GM21737 (cell line): ENCODE measurements at regions not wholly inside any gene's neighbourhood (a gene's known extent, or its start where the extent isn't known, plus 50 kb on each side); places are given as distances from the start of the nearest gene placed in this dataset.
"Not testable (repeated sequence)": the region's sequence is repeated elsewhere in the genome, so short reads cannot be mapped to it uniquely, and the experiment has no call there.

Experiments used
- ATAC-seq: cut with Tn5 transposase; IDR thresholded peaks from one replicate; pipeline ENCODE4 v1.9.1; 2021; ENCODE audit warnings: mild to moderate bottlenecking, moderate library complexity; ENCODE audit not compliant: unreplicated experiment

DNA sequence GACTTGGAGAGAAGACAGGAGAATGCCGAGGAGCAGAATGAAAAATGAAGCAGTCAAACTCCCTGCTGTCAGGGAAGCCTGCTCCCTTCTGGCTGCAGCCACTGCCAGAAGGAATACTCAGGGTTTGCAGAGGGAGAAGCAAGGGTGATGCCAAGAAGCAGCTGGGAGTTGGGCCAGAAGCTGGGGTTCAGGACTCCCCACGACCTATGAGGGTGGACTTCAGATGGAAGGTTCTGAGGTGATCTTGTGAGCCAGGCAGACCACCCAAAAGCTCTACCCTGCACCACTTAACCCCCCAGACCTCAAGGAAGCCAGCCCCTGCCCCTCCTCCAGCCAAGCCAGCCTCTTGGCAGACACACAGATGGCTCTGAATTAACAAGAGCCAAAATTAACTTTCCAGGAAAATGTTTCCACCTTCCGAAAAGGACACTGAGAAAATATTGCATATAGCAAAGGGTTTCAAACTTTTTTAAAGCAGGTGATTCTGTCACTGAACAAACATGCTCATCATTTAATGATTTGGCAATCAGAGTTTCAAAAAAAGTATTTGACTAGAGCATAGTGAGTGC lies 126.0 kb upstream of the ERCC4 start:
- ATAC-seq: no peak

DNA sequence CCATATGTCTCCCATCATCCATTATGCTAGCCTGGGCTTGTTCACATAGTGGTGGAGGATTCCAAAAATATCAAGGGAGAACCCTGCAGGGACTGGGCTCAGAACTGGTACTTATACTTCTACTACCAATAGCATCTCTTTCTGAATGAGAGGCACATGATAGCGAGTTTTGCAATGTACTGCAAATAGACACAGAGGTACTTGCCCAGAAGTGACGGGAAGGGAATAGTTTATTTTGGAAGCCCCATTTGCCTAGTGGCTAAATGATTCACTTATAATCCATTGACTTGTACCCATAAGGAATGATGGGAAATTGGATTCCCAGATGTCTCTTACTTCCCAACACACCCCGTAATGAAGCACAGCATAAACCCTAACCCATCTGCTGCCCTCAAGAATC lies 124.8 kb upstream of the ERCC4 start:
- ATAC-seq: no peak

DNA sequence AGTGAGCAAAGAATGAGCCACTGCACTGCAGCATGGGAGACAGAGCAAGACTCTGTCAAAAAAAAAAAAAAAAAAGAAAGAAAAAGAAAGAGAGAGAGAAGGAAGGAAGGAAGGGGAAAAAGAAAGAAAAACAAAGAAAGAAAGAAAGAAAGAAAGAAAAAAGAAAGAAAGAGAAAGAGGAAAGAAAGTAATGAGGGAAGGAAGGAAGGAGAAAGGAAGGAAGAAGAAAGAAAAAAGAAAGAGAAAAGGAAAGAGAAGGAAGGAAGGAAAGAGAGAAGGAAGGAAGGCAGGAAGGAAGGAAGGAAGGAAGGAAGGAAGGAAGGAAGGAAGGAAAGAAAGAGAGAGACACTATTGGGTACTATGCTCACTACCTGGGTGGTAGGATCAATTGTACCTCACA lies 122.2 kb upstream of the ERCC4 start:
- ATAC-seq: no peak

DNA sequence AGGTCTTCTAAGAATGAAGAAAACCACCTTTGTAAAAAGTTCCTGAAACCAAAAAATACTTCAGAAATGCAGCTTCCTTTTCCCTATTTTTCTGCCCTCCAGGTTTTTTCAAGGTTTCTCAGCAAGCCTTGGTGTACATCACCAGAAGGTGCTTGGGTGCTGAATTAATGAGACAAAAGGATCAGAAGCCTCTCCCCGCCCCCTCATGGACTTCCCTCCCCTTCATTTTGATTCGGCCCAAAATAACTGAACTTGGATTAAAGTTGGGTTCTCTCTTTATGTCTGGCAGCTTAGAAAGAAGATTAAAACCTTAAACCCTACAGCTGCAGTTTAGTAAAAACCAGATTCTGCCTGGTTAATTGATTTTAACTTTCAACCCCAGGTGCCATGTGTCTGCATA lies 121.7 kb upstream of the ERCC4 start:
- ATAC-seq: no peak

DNA sequence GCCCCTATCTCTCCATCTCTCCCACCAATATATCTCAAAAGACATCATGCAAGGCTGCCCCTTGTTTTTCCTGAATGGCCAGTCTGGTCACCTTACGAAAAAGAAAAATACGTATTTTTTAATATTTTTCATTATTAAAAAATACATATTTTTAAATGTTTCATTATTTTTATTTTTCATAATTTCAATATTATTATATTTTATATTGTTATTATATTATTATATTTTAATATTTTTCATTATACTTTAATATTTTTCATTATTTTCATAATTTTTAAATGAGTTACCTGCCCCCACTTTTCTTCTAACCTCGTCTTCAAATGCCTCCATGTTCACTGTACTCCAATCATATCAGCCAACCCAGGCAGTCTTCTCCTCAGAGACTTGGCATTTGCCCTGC lies 116.0 kb upstream of the ERCC4 start:
- ATAC-seq: no peak

DNA sequence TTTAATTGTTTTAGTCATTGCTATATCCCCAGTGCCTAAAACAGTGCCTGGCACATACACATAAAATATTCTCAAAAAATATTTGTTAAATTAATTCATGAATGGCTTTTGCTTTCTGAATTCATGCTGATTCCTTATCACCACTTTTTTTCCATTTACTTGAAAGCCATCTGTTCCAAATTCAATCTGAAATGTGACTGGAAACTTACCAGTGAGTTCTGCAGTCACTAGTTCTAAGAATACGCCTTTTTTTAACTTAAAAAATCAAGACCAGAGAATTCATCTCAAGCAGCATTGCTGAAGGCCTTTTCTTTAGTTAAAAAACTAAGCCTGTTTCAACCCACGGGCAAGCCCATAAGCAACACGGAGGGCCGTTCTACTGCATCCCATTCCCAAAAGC lies 114.0 kb upstream of the ERCC4 start:
- no peak for ATAC-seq

DNA sequence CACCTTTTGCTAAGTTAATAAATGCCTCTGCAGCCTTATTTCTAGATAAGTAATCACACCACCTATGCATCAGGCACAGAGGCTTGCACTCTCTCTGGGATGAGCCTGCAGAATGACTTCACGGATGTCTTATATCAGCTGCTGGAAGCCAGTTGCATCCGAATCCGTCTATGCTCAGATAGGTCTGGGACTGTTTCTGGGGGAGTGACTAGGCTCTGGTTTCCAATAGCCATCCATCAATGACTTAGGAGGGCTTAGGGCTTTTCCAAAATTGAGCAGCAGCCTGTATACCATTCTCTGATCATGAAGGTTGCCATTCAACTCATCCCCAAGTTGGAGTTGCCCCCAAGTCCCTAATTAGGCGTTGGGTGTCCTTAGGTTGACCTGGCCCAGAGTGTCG lies 113.3 kb upstream of the ERCC4 start:
- no peak for ATAC-seq

DNA sequence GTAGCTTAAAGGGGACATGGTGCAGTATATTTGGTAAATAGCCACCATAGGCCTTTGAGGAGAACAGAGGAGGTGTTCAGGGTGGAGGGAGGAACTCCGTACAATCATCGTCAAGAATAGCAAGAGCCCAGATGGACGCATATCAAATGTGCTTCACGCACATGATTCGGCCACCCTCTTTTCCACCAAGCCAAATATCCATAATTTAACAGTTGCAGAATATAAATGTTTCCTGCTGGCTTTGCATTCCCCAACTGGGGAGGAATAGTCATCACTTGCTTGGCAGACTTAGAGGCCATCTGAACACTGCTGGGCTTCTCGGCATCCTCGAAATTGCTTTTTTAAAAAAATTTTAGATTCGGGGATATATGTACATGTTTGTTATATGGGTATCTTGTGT lies 111.9 kb upstream of the ERCC4 start:
- no peak for ATAC-seq

DNA sequence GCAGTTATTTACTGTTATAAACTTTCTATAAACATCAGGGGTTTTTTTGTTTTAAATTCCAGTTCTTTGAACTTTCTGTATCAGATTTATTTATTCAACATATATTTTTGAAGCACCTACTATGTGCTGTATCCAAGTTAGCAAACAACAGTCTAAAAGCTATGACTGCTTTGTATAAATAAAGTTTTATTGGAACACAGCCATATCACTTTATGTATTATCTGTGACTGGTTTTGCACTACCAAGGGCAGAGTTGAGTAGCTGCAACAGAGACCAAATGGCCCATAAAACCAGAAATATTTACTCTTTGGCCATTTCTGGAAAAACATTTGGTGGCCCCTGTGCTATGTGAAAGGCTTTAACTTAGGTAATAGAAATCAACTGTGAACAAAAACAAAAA lies 110.2 kb upstream of the ERCC4 start:
- ATAC-seq: no peak

DNA sequence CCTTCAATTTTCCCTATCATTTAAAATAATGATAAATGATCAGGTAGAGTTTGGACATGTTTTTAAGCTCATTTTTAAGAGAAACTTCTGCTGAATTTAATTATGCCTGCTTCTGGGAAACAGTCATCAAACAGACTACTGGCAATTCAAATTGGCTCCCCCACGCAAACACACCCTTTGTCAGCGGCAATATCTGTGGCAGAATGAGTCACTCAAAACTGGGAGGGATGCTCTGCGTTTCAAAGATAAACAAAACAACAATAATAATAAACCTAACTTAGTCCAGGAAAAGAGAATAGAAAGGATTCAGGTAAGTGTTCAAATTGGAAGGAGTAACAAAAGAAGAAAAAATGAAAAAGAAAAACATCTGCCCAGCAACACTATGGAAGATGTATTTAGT lies 108.1 kb upstream of the ERCC4 start:
- ATAC-seq: no peak

DNA sequence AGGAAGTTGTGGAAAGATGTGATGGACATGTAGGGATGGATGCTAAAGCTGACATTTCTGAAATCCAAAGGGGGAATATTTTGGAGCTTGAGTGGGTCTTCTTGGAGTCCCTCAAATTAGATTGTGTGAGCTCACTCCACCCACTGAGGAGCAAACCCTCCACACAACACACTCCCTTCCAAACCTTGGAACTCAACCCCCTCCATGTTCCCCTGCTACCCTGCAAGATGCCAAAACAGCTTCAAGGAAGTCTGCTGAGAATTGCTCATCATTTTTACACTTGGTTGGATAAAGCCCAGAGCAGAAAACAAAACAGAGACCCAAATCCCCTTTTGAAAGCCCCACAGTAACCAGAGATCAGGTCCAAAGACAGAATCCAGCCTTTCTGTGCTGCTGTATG lies 103.3 kb upstream of the ERCC4 start:
- ATAC-seq: no peak

DNA sequence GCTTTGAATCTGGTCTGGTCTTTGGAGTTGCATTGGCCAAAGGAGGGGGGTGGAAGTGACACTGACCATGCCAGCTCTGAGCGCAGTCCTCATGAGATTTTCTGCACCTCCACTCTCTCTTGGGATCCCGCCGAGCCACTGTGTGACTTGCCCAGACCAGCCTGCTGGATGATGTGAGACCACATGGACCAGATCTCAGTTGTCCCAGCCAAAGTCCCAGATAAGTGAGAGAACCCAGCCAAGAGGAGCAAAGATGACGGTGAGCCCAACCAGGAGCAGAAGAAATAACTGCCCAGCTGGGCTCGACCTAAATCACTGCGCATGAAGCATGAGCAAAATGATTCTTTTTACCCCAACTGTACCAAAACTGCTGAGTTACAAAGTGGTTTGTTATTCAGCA lies 96.5 kb upstream of the ERCC4 start:
- ATAC-seq: no peak

DNA sequence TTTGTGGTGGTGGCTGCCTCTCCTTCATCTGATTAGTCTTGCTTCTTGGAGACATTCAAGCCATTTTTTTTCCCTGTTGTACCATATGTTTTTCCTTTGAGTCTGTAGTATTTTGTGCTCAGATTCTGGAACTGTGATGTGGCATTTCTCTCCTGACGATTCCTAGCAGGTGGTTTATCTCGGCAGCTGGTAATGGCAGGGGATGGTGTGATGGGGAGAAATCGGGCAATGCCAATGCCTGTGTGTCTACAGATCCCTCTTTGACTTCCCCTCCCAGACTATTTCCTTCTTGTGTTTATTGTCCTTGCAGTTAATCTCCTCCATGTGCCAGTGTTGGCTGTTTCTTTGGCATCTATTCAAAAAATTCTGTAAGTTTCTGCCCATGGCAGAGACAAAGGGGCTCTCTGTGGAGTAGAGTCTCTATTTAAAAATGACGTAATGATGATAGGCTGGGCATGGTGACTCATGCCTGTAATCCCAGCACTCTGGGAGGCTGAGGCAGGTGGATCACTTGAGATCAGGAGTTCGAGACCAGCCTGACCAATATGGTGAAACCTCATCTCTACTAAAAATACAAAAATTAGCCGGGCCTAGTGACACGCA lies 90.2 kb upstream of the ERCC4 start:
- no peak for ATAC-seq

DNA sequence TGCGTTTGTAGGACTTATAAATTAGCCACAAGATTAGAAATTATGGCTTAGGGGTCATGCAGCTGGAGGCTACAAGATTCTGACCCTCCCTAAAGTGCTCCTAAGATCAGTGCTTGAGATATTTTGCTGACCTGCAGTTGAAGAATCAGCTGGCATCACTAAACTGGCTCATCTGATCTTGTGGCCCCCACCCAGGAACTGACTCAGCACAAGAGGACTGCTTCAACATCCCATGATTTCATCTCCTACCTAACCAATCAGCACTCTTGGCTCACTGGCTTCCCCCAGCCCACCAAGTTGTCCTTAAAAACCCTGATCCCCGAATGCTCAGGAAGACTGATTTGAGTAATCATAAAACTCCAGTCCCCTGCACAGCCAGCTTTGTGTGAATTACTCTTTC lies 86.4 kb upstream of the ERCC4 start:
- no peak for ATAC-seq

DNA sequence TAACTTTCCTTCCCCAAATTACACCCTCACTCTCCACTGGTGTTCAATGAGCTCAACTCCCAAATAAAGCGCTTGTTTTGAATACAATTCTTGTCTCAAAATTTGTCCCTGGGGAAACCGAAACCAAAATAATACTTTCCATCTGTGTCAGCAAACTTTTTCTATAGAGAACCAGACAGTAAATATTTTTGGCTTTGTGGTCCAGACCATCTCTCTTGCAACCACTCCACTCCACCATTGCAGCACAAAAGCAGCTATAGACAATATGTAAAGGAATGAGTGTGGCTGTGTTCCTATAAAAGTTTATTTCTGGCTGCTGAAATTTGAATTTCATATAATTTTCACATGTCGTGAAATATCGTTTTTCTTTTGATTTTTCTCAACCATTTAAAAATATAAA lies 84.6 kb upstream of the ERCC4 start:
- ATAC-seq: no peak

DNA sequence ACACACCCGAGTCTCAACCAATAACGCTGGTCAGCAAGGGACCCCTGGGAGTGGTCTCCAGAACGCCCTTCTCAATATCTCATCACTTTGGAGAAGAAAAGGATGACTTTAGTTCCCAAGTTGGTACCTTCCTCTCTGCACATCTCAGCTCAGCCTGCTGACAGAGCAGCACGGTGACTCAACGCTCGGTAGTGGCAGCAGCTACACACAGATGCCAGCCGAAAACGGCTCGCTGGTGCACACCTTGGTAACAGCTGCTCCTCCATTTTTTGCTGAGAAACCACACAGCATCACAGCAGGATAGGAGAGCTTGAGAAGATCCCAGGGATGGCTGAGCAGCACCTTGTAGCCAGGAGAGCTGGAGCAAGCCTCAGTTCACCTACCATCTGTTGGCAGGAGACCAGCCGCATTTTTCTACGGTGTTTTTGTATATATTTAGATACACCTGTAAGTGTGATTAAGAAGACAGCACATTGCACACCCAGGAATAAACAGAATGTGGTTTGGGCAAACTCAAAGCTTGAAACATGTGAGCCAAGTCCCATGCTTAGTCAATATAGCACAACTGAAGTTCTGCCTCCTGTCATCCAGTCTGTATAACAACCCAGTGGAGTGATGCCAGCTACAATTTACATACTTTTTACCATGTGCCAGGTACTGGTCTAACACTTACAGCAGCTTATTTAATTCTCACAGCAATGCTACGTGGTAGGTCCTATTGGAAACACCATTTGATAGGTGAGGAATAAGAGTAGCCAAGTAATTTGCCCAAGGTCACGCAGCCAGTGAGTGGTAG lies 83.8 kb upstream of the ERCC4 start:
- no peak for ATAC-seq

DNA sequence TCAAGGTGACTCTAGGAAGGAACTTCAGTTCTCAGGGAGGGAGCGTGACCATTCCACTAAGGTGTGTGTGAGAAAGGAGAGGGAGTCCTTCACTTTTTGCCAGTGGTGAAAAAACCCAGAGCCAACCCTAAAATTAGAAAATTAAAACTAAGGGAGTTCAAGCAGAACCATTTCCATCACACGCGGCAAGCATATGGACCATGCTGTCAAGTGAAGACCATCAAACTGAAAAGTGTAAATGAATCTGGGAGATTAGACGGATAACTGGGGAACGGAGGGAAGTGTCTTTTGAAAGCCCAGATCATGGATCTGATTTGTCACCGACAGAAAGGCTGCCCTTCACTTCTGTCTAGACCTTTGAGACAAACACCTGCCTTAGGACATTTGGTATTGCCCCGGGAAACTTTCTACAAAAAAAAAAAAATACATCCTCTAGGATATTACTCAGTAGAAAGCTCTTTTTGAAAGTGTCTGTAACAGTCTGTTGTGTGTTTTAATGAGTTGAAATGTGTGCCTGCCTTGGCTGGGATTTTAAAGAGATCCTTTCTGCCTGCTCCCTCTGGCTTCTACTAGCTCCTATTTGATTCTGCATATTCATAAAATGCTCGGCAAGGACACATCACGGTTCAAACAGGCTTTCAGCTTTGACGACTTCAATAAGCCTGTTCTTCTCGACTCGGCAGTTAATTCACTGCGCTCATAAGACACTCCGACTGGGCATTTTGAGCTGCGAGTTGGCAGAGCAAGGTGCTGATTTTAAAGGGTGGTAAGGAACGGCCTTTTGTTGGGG lies 81.4 kb upstream of the ERCC4 start:
- ATAC-seq: no peak

DNA sequence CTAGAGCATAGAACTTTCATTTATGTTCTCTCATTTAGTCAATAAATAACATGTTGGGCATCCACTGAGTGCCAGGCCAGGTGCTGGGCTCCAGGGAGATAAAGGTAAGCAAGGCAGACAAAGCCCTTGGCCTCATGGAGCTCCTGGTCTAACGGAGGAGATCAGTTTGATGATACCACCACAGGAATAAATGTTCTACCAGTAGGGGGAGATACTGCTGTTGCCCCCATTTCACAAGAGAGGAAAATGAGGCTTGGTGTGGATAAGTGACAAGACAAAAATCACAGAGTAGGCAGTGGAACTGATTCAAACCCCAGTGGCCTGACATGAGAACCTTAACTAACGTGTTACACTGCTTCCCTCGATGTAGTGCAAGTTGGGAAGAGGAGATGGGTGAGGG lies 80.4 kb upstream of the ERCC4 start:
- ATAC-seq: no peak

DNA sequence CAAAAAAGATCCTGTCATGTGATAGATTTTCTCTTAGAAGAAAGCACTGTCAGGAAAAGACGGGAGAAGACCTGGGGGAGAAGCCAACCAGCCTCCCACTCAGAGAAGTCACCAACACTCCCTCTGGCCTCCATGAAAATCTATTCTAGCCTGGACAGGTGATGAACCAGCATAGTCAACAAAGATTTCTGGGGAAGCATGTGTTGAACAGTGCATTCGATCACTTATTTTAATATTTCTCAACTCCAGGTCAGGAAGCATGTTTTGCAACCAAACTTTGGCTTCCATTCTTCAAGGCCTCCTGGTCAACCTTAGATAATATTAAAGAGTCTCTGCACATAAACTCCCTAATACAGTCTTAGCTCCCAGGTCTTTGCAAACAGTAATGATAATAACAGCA lies 74.7 kb upstream of the ERCC4 start:
- ATAC-seq: no peak

DNA sequence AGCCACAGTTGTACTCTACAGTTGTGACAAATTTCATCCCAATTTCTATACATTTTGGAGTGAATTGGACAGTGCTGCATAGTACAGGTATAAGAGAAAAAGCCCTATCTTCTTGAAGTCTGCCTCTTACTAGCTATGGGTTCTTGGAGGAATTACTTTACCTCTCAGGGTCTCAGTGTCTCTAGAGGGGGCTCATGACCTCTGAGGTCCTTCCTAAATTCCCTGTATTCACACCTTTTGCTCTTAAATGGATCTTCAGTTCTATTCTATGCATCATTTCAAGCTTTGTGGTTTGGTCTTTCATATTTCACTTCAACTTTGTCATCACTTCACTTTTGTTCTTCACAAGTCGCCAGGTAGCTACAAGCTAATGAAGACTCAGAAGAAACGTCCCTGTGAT lies 71.2 kb upstream of the ERCC4 start:
- no peak for ATAC-seq

DNA sequence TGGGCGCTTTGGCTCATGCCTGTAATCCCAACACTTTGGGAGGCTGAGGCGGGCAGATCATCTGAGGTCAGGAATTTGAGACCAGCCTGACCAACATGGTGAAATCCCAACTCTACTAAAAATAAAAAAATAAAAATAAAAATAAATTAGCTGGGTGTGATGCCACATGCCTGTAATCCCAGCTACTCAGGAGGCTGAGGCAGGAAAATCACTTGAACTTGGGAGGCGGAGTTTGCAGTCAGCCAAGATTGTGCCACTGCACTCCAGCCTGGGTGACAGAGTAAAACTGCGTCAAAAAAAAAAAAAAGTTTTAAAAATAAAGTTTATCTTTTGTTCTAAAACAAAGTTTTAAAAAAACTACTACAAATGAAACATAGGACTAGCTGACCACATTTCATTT lies 69.8 kb upstream of the ERCC4 start:
- ATAC-seq: not testable (repeated sequence)

DNA sequence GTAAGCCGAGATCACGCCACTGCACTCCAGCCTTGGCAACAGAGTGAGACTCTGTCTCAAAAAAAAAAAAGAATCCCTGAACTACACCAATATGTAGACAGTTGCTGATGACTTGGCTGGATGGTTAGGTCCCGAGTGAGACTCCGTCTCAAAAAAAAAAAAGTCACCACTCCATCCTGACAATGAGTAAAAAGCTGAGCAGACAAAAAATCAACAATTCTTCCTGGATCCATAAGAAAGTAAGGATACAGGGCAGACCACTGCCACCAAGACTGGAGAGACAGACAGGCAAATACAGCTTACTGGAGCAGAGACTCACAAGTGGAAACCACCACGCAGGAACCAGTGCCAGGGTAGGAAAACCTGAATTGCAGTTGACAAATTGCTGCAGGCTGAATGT lies 67.1 kb upstream of the ERCC4 start:
- ATAC-seq: no peak
